ENCODE measurements at regions not wholly inside any gene's neighbourhood (a gene's known extent, or its start where the extent isn't known, plus 50 kb on each side); places are given as distances from the start of the nearest gene placed in this dataset.

DNA sequence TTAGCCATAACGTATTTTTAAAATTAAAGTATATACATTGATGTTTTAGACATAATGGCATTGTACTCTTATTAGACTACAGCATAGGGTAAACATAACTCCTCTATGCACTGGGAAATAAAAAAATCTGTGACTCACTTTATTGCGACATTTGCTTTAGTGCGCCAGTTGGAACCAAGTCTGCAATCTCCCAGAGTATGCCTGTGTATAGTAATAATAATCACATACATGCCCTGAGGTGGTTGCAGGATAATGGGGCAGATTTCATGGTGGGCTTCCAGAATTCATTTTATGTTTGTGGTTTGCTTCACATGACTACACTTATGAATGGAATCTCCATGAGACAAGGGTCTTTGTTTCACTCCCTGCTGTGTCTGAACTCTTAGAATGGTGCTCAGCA is 66.9 kb upstream of the N4BP1 start:
- TF ChIP-seq POLR2A (IDR thresholded peaks at IDR 0.05) (no peak), CTCF (IDR thresholded peaks at IDR 0.05) (no peak)
